WTC11 (cell line): ENCODE measurements at regions not wholly inside any gene's neighbourhood (a gene's known extent, or its start where the extent isn't known, plus 50 kb on each side); places are given as distances from the start of the nearest gene placed in this dataset.

Source experiments
- ATAC-seq: fragments of 200-7000 bp; cut with Tn5 transposase; 2 replicates; pipeline ENCODE4 v1.10.0; 2021; ENCODE audit warnings: mild to moderate bottlenecking, moderate library complexity
- CTCF ChIA-PET: fragments of 300-600 bp; sonication (Branson Sonifier 250); formaldehyde crosslinking; loops from one replicate; lab custom pipeline; 2021; ENCODE audit warnings: antibody characterized with exemption; lab: Charles Lee
- POLR2A ChIA-PET: fragments of 350-600 bp; sonication (Branson Sonifier 250); formaldehyde crosslinking; loops from one replicate; lab custom pipeline; 2021; ENCODE audit warnings: antibody characterized with exemption; lab: Charles Lee
- DNase-seq: peaks from one replicate; pipeline ENCODE4 v3.0.0; 2021; ENCODE audit warnings: low spot score
- H3K27ac Mint-ChIP-seq: 2 replicates; pipeline ENCODE4 v1.8.0; 2021; ENCODE audit warnings: mixed read lengths
- H3K27me3 Mint-ChIP-seq: 2 replicates; pipeline ENCODE4 v1.8.0; 2021; ENCODE audit warnings: low read depth, mild to moderate bottlenecking, moderate library complexity, mixed read lengths
- H3K36me3 Mint-ChIP-seq: 2 replicates; pipeline ENCODE4 v1.8.0; 2021; ENCODE audit warnings: mixed read lengths
- H3K4me1 Mint-ChIP-seq: 2 replicates; pipeline ENCODE4 v1.8.0; 2022; ENCODE audit warnings: mixed read lengths
- H3K4me3 Mint-ChIP-seq: 2 replicates; pipeline ENCODE4 v1.8.0; 2021; ENCODE audit warnings: mild to moderate bottlenecking, moderate library complexity, mixed read lengths
- H3K9me3 Mint-ChIP-seq: 2 replicates; pipeline ENCODE4 v1.8.0; 2021; ENCODE audit warnings: mixed read lengths
- ARID4B ChIP-seq: sonication (generic); formaldehyde crosslinking; IDR thresholded peaks from 2 replicates; pipeline ENCODE4 v1.8.0; 2023; ENCODE audit warnings: missing genetic modification reagents, mild to moderate bottlenecking, borderline replicate concordance
- ATF1 ChIP-seq: sonication (generic); formaldehyde crosslinking; IDR thresholded peaks from 2 replicates; pipeline ENCODE4 v1.8.1; 2023; ENCODE audit warnings: mild to moderate bottlenecking, moderate library complexity, missing genetic modification reagents
- CREM ChIP-seq: sonication (generic); formaldehyde crosslinking; IDR thresholded peaks from 2 replicates; pipeline ENCODE4 v1.8.1; 2022; ENCODE audit warnings: mild to moderate bottlenecking, missing genetic modification reagents, moderate library complexity
- E2F5 ChIP-seq: sonication (generic); formaldehyde crosslinking; IDR thresholded peaks from 2 replicates; pipeline ENCODE4 v1.8.1; 2022; ENCODE audit warnings: mild to moderate bottlenecking, moderate library complexity, missing genetic modification reagents
- FOXJ3 ChIP-seq: sonication (generic); formaldehyde crosslinking; IDR thresholded peaks from 2 replicates; pipeline ENCODE4 v1.9.0; 2021; ENCODE audit warnings: missing genetic modification reagents, mild to moderate bottlenecking, borderline replicate concordance
- GABPB1 ChIP-seq: sonication (generic); formaldehyde crosslinking; IDR thresholded peaks from 2 replicates; pipeline ENCODE4 v1.8.1; 2023; ENCODE audit warnings: mild to moderate bottlenecking, missing genetic modification reagents
- GRHL2 ChIP-seq: fragments of 250-450 bp; sonication (Bioruptor Pico); IDR thresholded peaks from 2 replicates; pipeline ENCODE4 v1.8.0; 2022; ENCODE audit warnings: mild to moderate bottlenecking, moderate library complexity; ENCODE audit not compliant: insufficient replicate concordance, severe bottlenecking
- JAZF1 ChIP-seq: fragments of 250-450 bp; sonication (Bioruptor Pico); IDR thresholded peaks from 2 replicates; pipeline ENCODE4 v1.9.0; 2021; ENCODE audit warnings: moderate library complexity, mild to moderate bottlenecking, inconsistent platforms
- JUN ChIP-seq: sonication (generic); formaldehyde crosslinking; IDR thresholded peaks from 2 replicates; pipeline ENCODE4 v1.8.0; 2023; ENCODE audit warnings: mild to moderate bottlenecking, missing genetic modification reagents
- KAT7 ChIP-seq: sonication (generic); formaldehyde crosslinking; IDR thresholded peaks from 2 replicates; pipeline ENCODE4 v1.8.1; 2023; ENCODE audit warnings: missing genetic modification reagents, mild to moderate bottlenecking, borderline replicate concordance
- NFATC4 ChIP-seq: fragments of 250-450 bp; sonication (Bioruptor Pico); IDR thresholded peaks from 2 replicates; pipeline ENCODE4 v1.9.0; 2021; ENCODE audit warnings: mild to moderate bottlenecking
- PRRX2 ChIP-seq: fragments of 250-450 bp; sonication (Bioruptor Pico); IDR thresholded peaks from 2 replicates; pipeline ENCODE4 v1.8.0; 2021; ENCODE audit warnings: mild to moderate bottlenecking
- SMAD4 ChIP-seq: sonication (generic); formaldehyde crosslinking; IDR thresholded peaks from 2 replicates; pipeline ENCODE4 v1.8.0; 2022; ENCODE audit warnings: mild to moderate bottlenecking, missing genetic modification reagents
- TCF7 ChIP-seq: sonication (generic); formaldehyde crosslinking; IDR thresholded peaks from 2 replicates; pipeline ENCODE4 v1.8.0; 2022; ENCODE audit warnings: mild to moderate bottlenecking, low read depth, missing genetic modification reagents, moderate library complexity
- ZBTB21 ChIP-seq: sonication (generic); formaldehyde crosslinking; IDR thresholded peaks from 2 replicates; pipeline ENCODE4 v1.8.1; 2023; ENCODE audit warnings: mild to moderate bottlenecking, missing genetic modification reagents, borderline replicate concordance
- ZMAT4 ChIP-seq: fragments of 250-450 bp; sonication (Bioruptor Pico); IDR thresholded peaks from 2 replicates; pipeline ENCODE4 v1.9.0; 2021; ENCODE audit warnings: mild to moderate bottlenecking
- ZNF232 ChIP-seq: sonication (generic); formaldehyde crosslinking; IDR thresholded peaks from 2 replicates; pipeline ENCODE4 v1.8.0; 2022; ENCODE audit warnings: mild to moderate bottlenecking, missing genetic modification reagents
- ZNF263 ChIP-seq: sonication (generic); formaldehyde crosslinking; IDR thresholded peaks from 2 replicates; pipeline ENCODE4 v1.8.1; 2022; ENCODE audit warnings: low read depth, mild to moderate bottlenecking, moderate library complexity, missing genetic modification reagents
- ZNF416 ChIP-seq: fragments of 250-450 bp; sonication (Bioruptor Pico); IDR thresholded peaks from 2 replicates; pipeline ENCODE4 v1.9.0; 2021; ENCODE audit warnings: mild to moderate bottlenecking, inconsistent platforms
- ZNF512 ChIP-seq: sonication (generic); formaldehyde crosslinking; IDR thresholded peaks from 2 replicates; pipeline ENCODE4 v1.8.1; 2022; ENCODE audit warnings: missing genetic modification reagents, borderline replicate concordance
- TF ChIP-seq, protein P1 (sequence below): sonication (generic); formaldehyde crosslinking; conservative IDR thresholded peaks from 2 replicates; pipeline ENCODE4 v1.8.1; 2023; ENCODE audit warnings: mild to moderate bottlenecking, low read depth, missing genetic modification reagents, moderate library complexity
- TF ChIP-seq, protein P2 (sequence below): fragments of 250-450 bp; sonication (Bioruptor Pico); IDR thresholded peaks from 2 replicates; pipeline ENCODE4 v1.9.0; 2021; ENCODE audit warnings: mild to moderate bottlenecking

- POLR2A ChIA-PET, result no interaction called here
- H3K4me1 Mint-ChIP-seq, result no peaks in the 10 kb centered on the region
These were observed 61.9 kb upstream of the ELOVL6 start for GRCh38 chr4:110260299-110260698.

GRCh38 chr4:110250023-110250387 lies 51.6 kb upstream of the ELOVL6 start:
- DNase-seq, result no peak
- H3K4me3 Mint-ChIP-seq, result no peak overlapping the region
- TF ChIP-seq GRHL2 (CRISPR knock-in tag) (no peak), ZNF416 (CRISPR knock-in tag) (no peak), CREM (no peak), GABPB1 (no peak), KAT7 (CRISPR knock-in tag) (no peak), ARID4B (CRISPR knock-in tag) (no peak), ZBTB21 (CRISPR knock-in tag) (no peak), FOXJ3 (CRISPR knock-in tag) (no peak), ZMAT4 (CRISPR knock-in tag) (no peak), JUN (CRISPR knock-in tag) (no peak), SMAD4 (no peak), TCF7 (CRISPR knock-in tag) (no peak), ATF1 (CRISPR knock-in tag) (no peak), NFATC4 (CRISPR knock-in tag) (no peak)
- TF ChIP-seq, protein P1, sequence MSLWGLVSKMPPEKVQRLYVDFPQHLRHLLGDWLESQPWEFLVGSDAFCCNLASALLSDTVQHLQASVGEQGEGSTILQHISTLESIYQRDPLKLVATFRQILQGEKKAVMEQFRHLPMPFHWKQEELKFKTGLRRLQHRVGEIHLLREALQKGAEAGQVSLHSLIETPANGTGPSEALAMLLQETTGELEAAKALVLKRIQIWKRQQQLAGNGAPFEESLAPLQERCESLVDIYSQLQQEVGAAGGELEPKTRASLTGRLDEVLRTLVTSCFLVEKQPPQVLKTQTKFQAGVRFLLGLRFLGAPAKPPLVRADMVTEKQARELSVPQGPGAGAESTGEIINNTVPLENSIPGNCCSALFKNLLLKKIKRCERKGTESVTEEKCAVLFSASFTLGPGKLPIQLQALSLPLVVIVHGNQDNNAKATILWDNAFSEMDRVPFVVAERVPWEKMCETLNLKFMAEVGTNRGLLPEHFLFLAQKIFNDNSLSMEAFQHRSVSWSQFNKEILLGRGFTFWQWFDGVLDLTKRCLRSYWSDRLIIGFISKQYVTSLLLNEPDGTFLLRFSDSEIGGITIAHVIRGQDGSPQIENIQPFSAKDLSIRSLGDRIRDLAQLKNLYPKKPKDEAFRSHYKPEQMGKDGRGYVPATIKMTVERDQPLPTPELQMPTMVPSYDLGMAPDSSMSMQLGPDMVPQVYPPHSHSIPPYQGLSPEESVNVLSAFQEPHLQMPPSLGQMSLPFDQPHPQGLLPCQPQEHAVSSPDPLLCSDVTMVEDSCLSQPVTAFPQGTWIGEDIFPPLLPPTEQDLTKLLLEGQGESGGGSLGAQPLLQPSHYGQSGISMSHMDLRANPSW (CRISPR knock-in tag), result no peak
- CTCF ChIA-PET, result no interaction called here
- no peaks in the 10 kb centered on the region for H3K27me3 Mint-ChIP-seq
- peaks cover 7% of the 10 kb centered on the region for H3K4me1 Mint-ChIP-seq
- POLR2A ChIA-PET, result no interaction called here
- no peaks in the 10 kb centered on the region for H3K9me3 Mint-ChIP-seq
- H3K36me3 Mint-ChIP-seq, result no peaks in the 10 kb centered on the region
- no peak for ATAC-seq
- no peak overlapping the region for H3K27ac Mint-ChIP-seq

More at GRCh38 chr4:110260299-110260698, 61.9 kb upstream of the ELOVL6 start:
- no peak for ATAC-seq
- CTCF ChIA-PET, result no interaction called here
- Mint-ChIP-seq H3K9me3 (no peaks in the 10 kb centered on the region), H3K27me3 (no peaks in the 10 kb centered on the region), H3K27ac (no peak overlapping the region), H3K36me3 (no peaks in the 10 kb centered on the region), H3K4me3 (no peak overlapping the region)
- no peak for DNase-seq
- no peak for TF ChIP-seq E2F5

GRCh38 chr4:110248831-110249253 lies 50.4 kb upstream of the ELOVL6 start:
- no peak for ATAC-seq
- Mint-ChIP-seq H3K27ac (no peak overlapping the region), H3K9me3 (no peaks in the 10 kb centered on the region), H3K4me3 (no peak overlapping the region), H3K4me1 (peaks cover 7% of the 10 kb centered on the region), H3K36me3 (no peaks in the 10 kb centered on the region), H3K27me3 (no peaks in the 10 kb centered on the region)
- ChIA-PET POLR2A (no interaction called here), CTCF (no interaction called here)
- DNase-seq, result no peak
- no peak for TF ChIP-seq PRRX2 (CRISPR knock-in tag)
- no peak for TF ChIP-seq ZNF232 (CRISPR knock-in tag)
- no peak for TF ChIP-seq ZNF263 (CRISPR knock-in tag)
- TF ChIP-seq, protein P2, sequence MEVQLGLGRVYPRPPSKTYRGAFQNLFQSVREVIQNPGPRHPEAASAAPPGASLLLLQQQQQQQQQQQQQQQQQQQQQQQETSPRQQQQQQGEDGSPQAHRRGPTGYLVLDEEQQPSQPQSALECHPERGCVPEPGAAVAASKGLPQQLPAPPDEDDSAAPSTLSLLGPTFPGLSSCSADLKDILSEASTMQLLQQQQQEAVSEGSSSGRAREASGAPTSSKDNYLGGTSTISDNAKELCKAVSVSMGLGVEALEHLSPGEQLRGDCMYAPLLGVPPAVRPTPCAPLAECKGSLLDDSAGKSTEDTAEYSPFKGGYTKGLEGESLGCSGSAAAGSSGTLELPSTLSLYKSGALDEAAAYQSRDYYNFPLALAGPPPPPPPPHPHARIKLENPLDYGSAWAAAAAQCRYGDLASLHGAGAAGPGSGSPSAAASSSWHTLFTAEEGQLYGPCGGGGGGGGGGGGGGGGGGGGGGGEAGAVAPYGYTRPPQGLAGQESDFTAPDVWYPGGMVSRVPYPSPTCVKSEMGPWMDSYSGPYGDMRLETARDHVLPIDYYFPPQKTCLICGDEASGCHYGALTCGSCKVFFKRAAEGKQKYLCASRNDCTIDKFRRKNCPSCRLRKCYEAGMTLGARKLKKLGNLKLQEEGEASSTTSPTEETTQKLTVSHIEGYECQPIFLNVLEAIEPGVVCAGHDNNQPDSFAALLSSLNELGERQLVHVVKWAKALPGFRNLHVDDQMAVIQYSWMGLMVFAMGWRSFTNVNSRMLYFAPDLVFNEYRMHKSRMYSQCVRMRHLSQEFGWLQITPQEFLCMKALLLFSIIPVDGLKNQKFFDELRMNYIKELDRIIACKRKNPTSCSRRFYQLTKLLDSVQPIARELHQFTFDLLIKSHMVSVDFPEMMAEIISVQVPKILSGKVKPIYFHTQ (CRISPR knock-in tag), result no peak
- no peak for TF ChIP-seq ZNF512 (CRISPR knock-in tag)
- no peak for TF ChIP-seq JAZF1 (CRISPR knock-in tag)
